ENCODE measurements at regions not wholly inside any gene's neighbourhood (a gene's known extent, or its start where the extent isn't known, plus 50 kb on each side); places are given as distances from the start of the nearest gene placed in this dataset.

GRCh38 chr7:68562323-68562899, 1035.9 kb upstream of the AUTS2 start:
- no peak overlapping the region for H2AFZ ChIP-seq (ENCODE audit: low read length)
- no peaks in the 10 kb centered on the region for H4K20me1 ChIP-seq (ENCODE audit: insufficient read depth, low read length, poor library complexity, severe bottlenecking)
- no peaks in the 10 kb centered on the region for H3K79me2 ChIP-seq (ENCODE audit: insufficient read depth, low read length)
- H3K4me2 ChIP-seq (ENCODE audit: low read depth, low read length, poor library complexity, severe bottlenecking): no peak overlapping the region
- no peak overlapping the region for H3K9ac ChIP-seq (ENCODE audit: low read depth, low read length, poor library complexity, severe bottlenecking)
- no peaks in the 10 kb centered on the region for H3K27me3 ChIP-seq (ENCODE audit: insufficient read depth, low read length, poor library complexity, severe bottlenecking)
- no peaks in the 10 kb centered on the region for H3F3A ChIP-seq (ENCODE audit: low read depth)
- no peak overlapping the region for H3K4me3 ChIP-seq (ENCODE audit: low read length, poor library complexity, severe bottlenecking)
- no peaks in the 10 kb centered on the region for H3K4me1 ChIP-seq (ENCODE audit: insufficient read depth, low read length, poor library complexity, severe bottlenecking)
- no peaks in the 10 kb centered on the region for H3K9me2 ChIP-seq (replicated peaks; ENCODE audit: low read depth, low read length)
- no peaks in the 10 kb centered on the region; the same call in 1 of the 2 replicates for H3K9me3 ChIP-seq (ENCODE audit: insufficient read depth, low read depth, low read length)
- H3K36me3 ChIP-seq (ENCODE audit: insufficient read depth, low read length): no peaks in the 10 kb centered on the region
- TF ChIP-seq CTCF (conservative IDR thresholded peaks at IDR 0.05; ENCODE audit: low read length): no peak
- TF ChIP-seq EZH2phosphoT487 (IDR thresholded peaks at IDR 0.05; ENCODE audit: borderline replicate concordance): no peak

- no peak overlapping the region for H3K9ac ChIP-seq (ENCODE audit: low read depth, low read length, poor library complexity, severe bottlenecking)
- H3K9me2 ChIP-seq (replicated peaks; ENCODE audit: low read depth, low read length): no peaks in the 10 kb centered on the region
- H3K4me1 ChIP-seq (ENCODE audit: insufficient read depth, low read length, poor library complexity, severe bottlenecking): no peaks in the 10 kb centered on the region
- H2AFZ ChIP-seq (ENCODE audit: low read length): no peak overlapping the region
- no peak for TF ChIP-seq CTCF (conservative IDR thresholded peaks at IDR 0.05; ENCODE audit: low read length)
- TF ChIP-seq EZH2phosphoT487 (IDR thresholded peaks at IDR 0.05; ENCODE audit: borderline replicate concordance): no peak
- no peak overlapping the region for H3K4me2 ChIP-seq (ENCODE audit: low read depth, low read length, poor library complexity, severe bottlenecking)
- H3K79me2 ChIP-seq (ENCODE audit: insufficient read depth, low read length): no peaks in the 10 kb centered on the region
- no peaks in the 10 kb centered on the region; the same call in 1 of the 2 replicates for H3K9me3 ChIP-seq (ENCODE audit: insufficient read depth, low read depth, low read length)
- no peaks in the 10 kb centered on the region for H4K20me1 ChIP-seq (ENCODE audit: insufficient read depth, low read length, poor library complexity, severe bottlenecking)
- H3K36me3 ChIP-seq (ENCODE audit: insufficient read depth, low read length): no peaks in the 10 kb centered on the region
- no peak overlapping the region for H3K4me3 ChIP-seq (ENCODE audit: low read length, poor library complexity, severe bottlenecking)
- H3F3A ChIP-seq (ENCODE audit: low read depth): no peaks in the 10 kb centered on the region
- H3K27me3 ChIP-seq (ENCODE audit: insufficient read depth, low read length, poor library complexity, severe bottlenecking): no peaks in the 10 kb centered on the region
Observed at GRCh38 chr7:68564306-68565135, 1033.8 kb upstream of the AUTS2 start.

- Histone ChIP-seq H3K4me2 (ENCODE audit: low read depth, low read length, poor library complexity, severe bottlenecking) (no peak overlapping the region), H3K9me3 (ENCODE audit: insufficient read depth, low read depth, low read length) (no peaks in the 10 kb centered on the region; the same call in 1 of the 2 replicates), H3K4me3 (ENCODE audit: low read length, poor library complexity, severe bottlenecking) (no peak overlapping the region), H3K36me3 (ENCODE audit: insufficient read depth, low read length) (no peaks in the 10 kb centered on the region), H2AFZ (ENCODE audit: low read length) (no peak overlapping the region), H3K9me2 (replicated peaks; ENCODE audit: low read depth, low read length) (no peaks in the 10 kb centered on the region), H3K9ac (ENCODE audit: low read depth, low read length, poor library complexity, severe bottlenecking) (no peak overlapping the region), H3K27me3 (ENCODE audit: insufficient read depth, low read length, poor library complexity, severe bottlenecking) (no peaks in the 10 kb centered on the region), H4K20me1 (ENCODE audit: insufficient read depth, low read length, poor library complexity, severe bottlenecking) (no peaks in the 10 kb centered on the region), H3K79me2 (ENCODE audit: insufficient read depth, low read length) (no peaks in the 10 kb centered on the region), H3K4me1 (ENCODE audit: insufficient read depth, low read length, poor library complexity, severe bottlenecking) (no peaks in the 10 kb centered on the region), H3F3A (ENCODE audit: low read depth) (no peaks in the 10 kb centered on the region)
- TF ChIP-seq EZH2phosphoT487 (IDR thresholded peaks at IDR 0.05; ENCODE audit: borderline replicate concordance): no peak
- TF ChIP-seq CTCF (conservative IDR thresholded peaks at IDR 0.05; ENCODE audit: low read length): no peak
Observed at GRCh38 chr7:68571286-68571685, 1027.0 kb upstream of the AUTS2 start.
